Brain microvascular endothelial cell (primary cell): ENCODE measurements at regions not wholly inside any gene's neighbourhood (a gene's known extent, or its start where the extent isn't known, plus 50 kb on each side); places are given as distances from the start of the nearest gene placed in this dataset.
"Not testable (repeated sequence)": the region's sequence is repeated elsewhere in the genome, so short reads cannot be mapped to it uniquely, and the experiment has no call there.

Experiments
- DNase-seq: peaks from one replicate; pipeline ENCODE4 v3.0.0-alpha.2; 2020
- H3K27ac ChIP-seq: fragments of 250-450 bp; sonication (Bioruptor Pico); 2 replicates; pipeline ENCODE4 v1.5.1; 2020; ENCODE audit warnings: mild to moderate bottlenecking, moderate library complexity
- H3K27me3 ChIP-seq: fragments of 250-450 bp; sonication (Bioruptor Pico); replicated peaks from 2 replicates; pipeline ENCODE4 v1.5.1; 2020; ENCODE audit warnings: mild to moderate bottlenecking
- H3K36me3 ChIP-seq: fragments of 250-450 bp; sonication (Bioruptor Pico); replicated peaks from 2 replicates; pipeline ENCODE4 v1.5.1; 2020; ENCODE audit warnings: mild to moderate bottlenecking
- H3K4me3 ChIP-seq: 2 replicates; pipeline ENCODE4 v1.5.1; 2011; ENCODE audit warnings: low read depth, mild to moderate bottlenecking, control low read depth, low read length, moderate library complexity
- CTCF ChIP-seq: IDR thresholded peaks from 2 replicates; pipeline ENCODE4 v1.5.1; 2011; ENCODE audit warnings: low read depth, mild to moderate bottlenecking, moderate library complexity, low read length, control low read depth, inconsistent platforms; ENCODE audit errors: missing control alignments
- in situ Hi-C: cut with HindIII; loops from 2 replicates; pipeline ENCODE4 v1.10.0; 2017; ENCODE audit warnings: low sequenced_read_pairs, low pct_ligation_motif_present

GRCh38 chr1:178664278-178664677 lies 60.8 kb upstream of the RALGPS2 start:
- TF ChIP-seq CTCF = no peak
- in situ Hi-C loops = no loop called here
- H3K27ac ChIP-seq = no peak overlapping the region
- no peaks in the 10 kb centered on the region for H3K36me3 ChIP-seq
- no peak for DNase-seq
- no peaks in the 10 kb centered on the region for H3K27me3 ChIP-seq
- no peak overlapping the region for H3K4me3 ChIP-seq

- Histone ChIP-seq H3K27ac (no peak overlapping the region), H3K36me3 (no peaks in the 10 kb centered on the region), H3K4me3 (no peak overlapping the region), H3K27me3 (no peaks in the 10 kb centered on the region)
- DNase-seq = no peak
- in situ Hi-C loops = no loop called here
- no peak for TF ChIP-seq CTCF
Observed at GRCh38 chr1:178665579-178665978, 59.5 kb upstream of the RALGPS2 start.

GRCh38 chr1:178666891-178667290 lies 58.2 kb upstream of the RALGPS2 start:
- H3K4me3 ChIP-seq, in situ Hi-C loops, H3K27ac ChIP-seq, H3K27me3 ChIP-seq, H3K36me3 ChIP-seq, DNase-seq: not testable (repeated sequence)

GRCh38 chr1:178672434-178672833 lies 52.6 kb upstream of the RALGPS2 start:
- no peak for DNase-seq

GRCh38 chr1:178674559-178674958 lies 50.5 kb upstream of the RALGPS2 start:
- H3K4me3 ChIP-seq, H3K36me3 ChIP-seq, in situ Hi-C loops, H3K27ac ChIP-seq, H3K27me3 ChIP-seq, DNase-seq: not testable (repeated sequence)

More at GRCh38 chr1:178672434-178672833, 52.6 kb upstream of the RALGPS2 start:
- Histone ChIP-seq H3K27me3 (no peaks in the 10 kb centered on the region), H3K36me3 (no peaks in the 10 kb centered on the region), H3K4me3 (no peak overlapping the region), H3K27ac (no peak overlapping the region)
- TF ChIP-seq CTCF = no peak
- in situ Hi-C loops = no loop called here
